Dedifferentiated amniotic fluid mesenchymal stem cell (primary cell): ENCODE measurements at regions not wholly inside any gene's neighbourhood (a gene's known extent, or its start where the extent isn't known, plus 50 kb on each side); places are given as distances from the start of the nearest gene placed in this dataset.
A peak's percentile ranks its signal among the peaks of the same experiment; 100 is the strongest.

Experiments used
- DNase-seq: peaks from one replicate; pipeline ENCODE4 v3.0.0-alpha.2; 2016; ENCODE audit errors: extremely low spot score

GRCh38 chr5:74188351-74189105, 452.0 kb downstream of the ENC1 start:
- no peak for DNase-seq

GRCh38 chr5:74187757-74188156, 452.8 kb downstream of the ENC1 start:
- DNase-seq = no peak

- DNase-seq = peak; percentile 68
Measured at GRCh38 chr5:74186356-74187315, 453.9 kb downstream of the ENC1 start.

- DNase-seq = no peak
Measured at GRCh38 chr5:74185599-74185998, 454.9 kb downstream of the ENC1 start.

- DNase-seq = no peak
Measured at GRCh38 chr5:74184649-74185048, 455.9 kb downstream of the ENC1 start.

DNA sequence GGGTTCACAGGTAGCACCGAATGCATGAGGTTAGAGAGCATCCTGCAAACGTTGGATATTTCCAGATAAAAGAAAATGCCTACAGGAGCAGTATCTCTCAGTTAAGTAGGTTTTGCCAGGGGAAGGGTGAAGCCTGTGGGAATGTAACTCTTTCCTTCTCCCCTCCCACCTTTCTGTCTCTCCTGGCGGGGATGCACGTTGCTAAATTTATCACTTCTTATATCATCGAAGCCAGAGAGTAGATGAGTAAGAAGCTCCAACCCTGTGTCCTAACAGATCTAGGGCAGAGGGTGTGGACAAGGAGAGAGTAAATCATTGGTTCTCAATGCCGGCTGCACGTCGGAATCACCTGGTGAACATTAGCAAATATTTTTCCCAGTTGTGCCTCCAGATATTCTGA, 457.5 kb downstream of the ENC1 start:
- DNase-seq = no peak

GRCh38 chr5:74182603-74183002, 457.9 kb downstream of the ENC1 start:
- DNase-seq = no peak

GRCh38 chr5:74179701-74180100, 460.8 kb downstream of the ENC1 start:
- DNase-seq = no peak

DNA sequence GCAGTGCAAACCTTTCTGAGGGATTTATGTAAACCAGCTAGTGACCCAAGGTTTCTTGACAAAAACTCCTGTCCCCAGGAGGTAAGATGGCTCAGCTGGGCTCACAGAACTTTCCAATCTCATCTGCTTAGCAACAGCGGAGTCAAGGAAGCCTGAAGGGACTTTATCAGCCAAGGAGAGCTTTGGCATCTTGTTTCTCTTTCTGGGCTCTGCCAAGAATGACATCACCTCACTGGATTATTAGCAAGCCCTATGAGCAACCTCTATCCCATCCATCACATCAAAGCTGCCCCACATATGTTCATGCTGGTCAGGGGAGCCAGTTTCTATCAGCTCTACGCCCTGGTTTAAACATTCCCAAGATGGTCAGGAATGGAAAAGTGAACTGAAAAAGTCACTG, 461.3 kb downstream of the ENC1 start:
- DNase-seq = peak; percentile 38

- DNase-seq = no peak
Measured at GRCh38 chr5:74177961-74178360, 462.6 kb downstream of the ENC1 start.

DNA sequence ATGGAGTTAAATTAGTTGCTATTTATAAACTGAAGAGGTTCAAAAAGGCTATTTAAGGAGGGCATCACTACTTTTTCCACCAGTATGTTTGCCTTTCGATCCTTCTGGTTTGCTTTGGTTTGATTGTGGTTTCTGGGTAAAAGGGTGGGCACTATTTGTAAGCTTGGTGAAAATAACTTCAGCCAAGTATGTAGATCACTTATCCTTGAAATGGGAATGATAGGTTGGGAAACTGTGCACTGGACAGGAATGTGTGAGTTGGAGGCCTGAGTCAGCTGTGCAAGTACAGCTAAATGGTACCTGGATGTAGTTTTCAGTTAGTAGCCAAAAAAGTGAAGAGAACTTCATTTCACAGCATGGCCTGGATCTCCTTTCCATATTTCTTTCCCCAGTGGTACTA, 466.2 kb downstream of the ENC1 start:
- no peak for DNase-seq

- no peak for DNase-seq
Measured at GRCh38 chr5:74173665-74174064, 466.9 kb downstream of the ENC1 start.

DNA sequence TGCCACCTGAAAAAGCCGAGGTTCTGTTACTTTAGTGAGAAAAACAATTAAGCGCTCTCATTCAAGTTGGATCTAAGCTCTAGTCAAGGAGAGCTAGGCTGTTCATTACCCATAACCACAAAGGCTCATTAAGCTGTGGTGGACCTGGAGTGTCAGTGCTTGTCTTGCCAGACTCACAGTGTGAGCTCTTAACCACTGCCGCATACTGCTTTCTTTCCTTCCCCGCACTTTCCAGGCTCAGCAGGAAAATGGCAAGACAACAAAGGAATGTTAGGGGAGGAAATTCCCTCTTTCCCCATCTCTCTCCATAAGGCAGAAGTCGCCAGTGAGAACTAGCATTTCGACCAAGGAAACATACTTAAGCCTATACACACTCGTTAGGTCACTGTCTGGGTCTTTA, 467.3 kb downstream of the ENC1 start:
- no peak for DNase-seq

GRCh38 chr5:74169701-74170100, 470.8 kb downstream of the ENC1 start:
- no peak for DNase-seq

DNA sequence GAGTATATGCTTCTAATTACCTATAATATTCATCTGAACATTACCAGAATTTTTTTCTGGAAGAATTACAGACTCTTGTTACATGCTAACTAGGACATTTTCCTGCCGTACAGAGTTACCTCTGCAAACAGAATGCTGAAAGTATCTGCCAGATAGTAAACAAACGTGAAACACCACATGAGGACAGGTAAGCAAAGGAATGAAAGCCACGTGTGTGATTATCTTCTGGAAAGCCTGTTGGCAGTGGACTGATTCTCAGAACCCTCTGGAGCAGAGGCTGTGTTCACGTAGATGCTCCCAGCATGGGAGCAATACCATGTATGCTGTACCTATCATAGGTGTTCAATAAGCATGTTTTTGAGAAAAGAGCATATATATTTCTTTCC, 472.6 kb downstream of the ENC1 start:
- no peak for DNase-seq

DNA sequence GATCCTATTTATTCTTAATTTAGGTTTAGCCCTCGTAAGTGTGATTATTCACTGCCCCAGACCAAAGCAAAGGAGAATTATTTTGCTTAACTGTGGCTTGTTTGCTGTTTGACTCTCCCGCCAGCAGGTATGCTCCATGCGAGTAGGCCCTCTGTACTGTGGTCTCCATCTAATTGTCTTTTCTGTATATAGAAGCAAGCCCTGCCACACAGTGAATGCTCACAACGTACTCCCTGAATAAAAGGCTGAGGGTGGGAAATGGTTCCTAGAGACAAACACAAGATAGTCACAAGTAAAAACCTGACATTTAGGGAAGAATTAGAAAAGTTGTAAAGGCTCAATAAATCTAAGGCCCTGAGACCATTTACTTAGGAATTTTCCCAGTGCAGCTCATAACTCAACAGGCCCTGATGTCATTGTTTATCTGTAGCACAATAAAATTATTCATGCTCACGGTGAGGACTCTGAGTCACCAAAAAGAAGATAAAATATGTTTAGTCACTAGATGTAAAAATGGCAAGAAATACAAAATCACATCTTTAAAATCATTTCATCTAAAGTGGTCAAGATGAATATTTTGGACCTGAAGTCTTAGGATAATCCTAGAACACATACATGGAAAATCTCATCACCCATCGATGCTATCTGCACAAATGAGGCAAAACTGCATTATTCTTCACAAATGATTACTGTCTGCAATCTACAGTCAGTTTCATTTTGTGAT, 473.2 kb downstream of the ENC1 start:
- peak; percentile 74 for DNase-seq

GRCh38 chr5:74166064-74166463, 474.5 kb downstream of the ENC1 start:
- DNase-seq = no peak

GRCh38 chr5:74164725-74165235, 475.7 kb downstream of the ENC1 start:
- DNase-seq = no peak

DNA sequence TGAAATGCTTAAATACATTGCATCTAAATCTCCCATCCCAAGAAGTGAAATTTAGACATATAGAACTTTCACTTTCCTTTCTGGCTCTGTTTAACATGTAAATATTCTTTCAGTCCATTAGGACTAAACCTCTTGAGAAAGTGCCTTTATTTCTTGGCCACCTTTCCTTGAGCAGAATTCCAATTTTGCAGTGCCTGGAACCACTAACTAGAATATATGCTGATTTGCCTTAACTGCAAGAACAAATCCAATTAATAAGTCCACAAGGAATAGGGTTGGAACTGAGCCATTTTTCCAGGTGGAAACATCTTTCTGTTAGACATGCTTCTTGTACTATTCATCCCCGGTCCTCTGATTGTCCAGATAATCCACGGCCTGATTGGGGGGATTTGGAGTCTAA, 478.0 kb downstream of the ENC1 start:
- DNase-seq = no peak

- no peak for DNase-seq
Measured at GRCh38 chr5:74161170-74161569, 479.4 kb downstream of the ENC1 start.

DNA sequence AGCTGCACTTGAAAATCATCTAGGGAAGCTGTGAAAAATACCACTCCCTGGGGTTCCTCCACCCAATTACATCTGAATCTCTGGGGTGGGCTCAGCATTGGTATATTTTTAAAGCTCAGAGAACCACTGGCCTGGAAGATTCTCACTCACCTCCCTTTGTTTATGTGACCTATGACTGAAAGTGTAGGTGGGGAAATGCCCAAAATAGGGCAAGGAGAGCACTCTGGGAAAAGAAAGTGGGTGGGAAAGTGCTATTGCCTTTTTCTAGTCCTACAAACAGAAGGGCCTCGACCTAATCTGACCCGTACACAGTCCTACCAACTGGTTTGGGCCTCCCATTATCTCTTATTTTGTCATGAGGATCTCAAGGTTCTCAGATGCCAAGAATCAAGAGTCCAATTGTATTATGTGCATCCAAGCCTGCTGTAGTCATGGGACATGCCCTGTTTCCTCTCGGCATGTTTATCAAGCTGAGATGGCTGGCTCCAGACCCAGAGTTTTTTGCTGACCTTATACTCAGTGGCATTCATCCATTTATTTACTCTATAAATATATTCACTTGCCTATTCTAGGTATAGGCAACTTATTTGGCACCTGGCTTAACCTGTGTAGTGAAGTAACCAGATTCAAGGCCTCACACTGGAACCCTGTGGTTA, 483.7 kb downstream of the ENC1 start:
- DNase-seq = no peak

DNA sequence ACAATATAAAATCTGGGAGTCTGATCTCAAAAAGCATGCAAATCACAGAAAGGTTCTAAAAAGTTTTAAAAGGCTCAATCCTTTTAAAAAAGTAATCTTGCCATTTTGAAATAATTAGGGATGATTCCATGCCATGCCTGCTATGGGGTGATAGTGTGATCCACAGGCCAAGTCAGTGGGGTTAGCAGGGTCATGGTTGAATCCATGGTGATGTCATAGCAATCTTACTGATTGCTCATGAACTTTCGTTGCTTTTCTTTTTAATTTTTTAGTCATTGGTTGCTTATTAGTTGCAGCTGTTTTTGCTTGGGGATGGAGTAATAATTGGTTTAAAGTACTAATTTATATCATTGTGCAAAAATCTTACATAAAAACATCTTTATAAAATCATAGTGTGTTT, 485.0 kb downstream of the ENC1 start:
- DNase-seq = no peak
